Right atrium auricular region (tissue), 2 donors: ENCODE measurements at regions not wholly inside any gene's neighbourhood (a gene's known extent, or its start where the extent isn't known, plus 50 kb on each side); places are given as distances from the start of the nearest gene placed in this dataset.

Experiments
- DNase-seq: peaks from one replicate; pipeline ENCODE4 v3.0.0-alpha.2; 2019; ENCODE audit warnings: low spot score
- H3K27ac ChIP-seq, 2 donors: fragments of 200-600 bp; sonication (generic); 1 replicate in 1 of 2; 2 replicates in 1 of 2; pipeline ENCODE4 v1.5.1; 2016 to 2019
- H3K27me3 ChIP-seq, 2 donors: fragments of 200-600 bp; sonication (generic); one replicate each; pipeline versions ENCODE4 v1.5.1 to v1.6.0; 2017 to 2019
- H3K36me3 ChIP-seq: fragments of 200-600 bp; sonication (generic); one replicate; pipeline ENCODE4 v1.5.1; 2016
- H3K4me1 ChIP-seq, 2 donors: fragments of 200-600 bp; sonication (generic); one replicate each; pipeline versions ENCODE4 v1.5.1 to v1.6.0; 2017 to 2019
- H3K4me3 ChIP-seq, 2 donors: fragments of 200-600 bp; sonication (generic); 1 replicate in 1 of 2; 2 replicates in 1 of 2; pipeline ENCODE4 v1.5.1; 2017 to 2019; ENCODE audit warnings: mild to moderate bottlenecking in 1 of 2, moderate library complexity in 1 of 2
- H3K9me3 ChIP-seq, 2 donors: fragments of 200-600 bp; sonication (generic); one replicate each; pipeline ENCODE4 v1.5.1; 2019
- CTCF ChIP-seq, 2 donors: fragments of 200-600 bp; sonication (generic); IDR thresholded peaks; one replicate each; pipeline ENCODE4 v1.5.1; 2019; ENCODE audit warnings: antibody characterized with exemption in 2 of 2

- H3K4me3 ChIP-seq, result no peak overlapping the region
- H3K36me3 ChIP-seq, result no peaks in the 10 kb centered on the region
- no peak for TF ChIP-seq CTCF (IDR thresholded peaks at IDR 0.05)
- H3K27ac ChIP-seq, result no peak overlapping the region
- DNase-seq, result no peak
- H3K9me3 ChIP-seq, result no peaks in the 10 kb centered on the region
- no peaks in the 10 kb centered on the region for H3K4me1 ChIP-seq
- H3K27me3 ChIP-seq, result no peaks in the 10 kb centered on the region
Observed at GRCh38 chr5:155455791-155456514, 442.4 kb downstream of the KIF4B start.

DNA sequence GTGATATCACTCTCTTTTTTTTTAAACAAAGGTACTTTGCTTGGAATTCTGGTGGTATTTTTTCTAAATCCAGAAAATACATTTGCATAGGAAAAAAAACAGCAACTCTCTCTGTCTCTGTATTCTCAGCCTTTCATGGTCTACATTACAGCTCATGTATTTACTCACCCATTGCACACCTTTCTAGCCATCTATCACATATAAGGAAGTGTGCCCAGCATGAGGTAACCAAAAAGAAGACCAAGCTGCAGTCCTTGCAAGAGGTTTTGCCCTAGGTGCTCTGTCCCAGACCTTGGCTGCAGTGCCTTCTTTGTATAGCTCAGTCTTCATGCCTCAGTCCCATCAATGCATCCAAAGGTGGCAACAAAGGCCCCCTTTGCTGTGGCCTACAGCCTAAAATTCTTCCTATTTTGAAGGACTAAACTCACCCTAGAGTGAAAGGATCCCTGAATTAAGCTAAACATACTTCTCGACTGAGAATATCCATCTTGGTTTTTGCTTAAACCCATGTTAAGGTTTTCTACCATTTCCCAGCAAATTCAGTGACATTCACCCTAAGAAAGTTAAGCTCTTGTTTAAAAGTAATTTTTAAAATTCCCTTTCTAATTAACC lies 446.4 kb downstream of the KIF4B start:
- Histone ChIP-seq H3K27me3 (no peaks in the 10 kb centered on the region), H3K27ac (no peak overlapping the region), H3K4me1 (no peaks in the 10 kb centered on the region), H3K4me3 (no peak overlapping the region), H3K36me3 (no peaks in the 10 kb centered on the region), H3K9me3 (no peaks in the 10 kb centered on the region)
- no peak for DNase-seq
- TF ChIP-seq CTCF (IDR thresholded peaks at IDR 0.05), result no peak

- no peaks in the 10 kb centered on the region for H3K27me3 ChIP-seq
- DNase-seq, result no peak
- TF ChIP-seq CTCF (IDR thresholded peaks at IDR 0.05), result no peak
- H3K9me3 ChIP-seq, result no peaks in the 10 kb centered on the region
- H3K27ac ChIP-seq, result no peak overlapping the region
- no peak overlapping the region for H3K4me3 ChIP-seq
- no peaks in the 10 kb centered on the region for H3K4me1 ChIP-seq
- no peaks in the 10 kb centered on the region for H3K36me3 ChIP-seq
Observed at GRCh38 chr5:155460501-155460931, 447.0 kb downstream of the KIF4B start.

GRCh38 chr5:155461304-155461703 lies 447.7 kb downstream of the KIF4B start:
- Histone ChIP-seq H3K9me3 (no peaks in the 10 kb centered on the region), H3K36me3 (no peaks in the 10 kb centered on the region), H3K27ac (no peak overlapping the region), H3K27me3 (no peaks in the 10 kb centered on the region), H3K4me3 (no peak overlapping the region), H3K4me1 (no peaks in the 10 kb centered on the region)
- no peak for TF ChIP-seq CTCF (IDR thresholded peaks at IDR 0.05)
- no peak for DNase-seq

GRCh38 chr5:155466851-155467250 lies 453.3 kb downstream of the KIF4B start:
- Histone ChIP-seq H3K27me3 (no peaks in the 10 kb centered on the region), H3K9me3 (no peaks in the 10 kb centered on the region), H3K36me3 (no peaks in the 10 kb centered on the region), H3K4me3 (no peak overlapping the region), H3K4me1 (no peaks in the 10 kb centered on the region), H3K27ac (no peak overlapping the region)
- no peak for TF ChIP-seq CTCF (IDR thresholded peaks at IDR 0.05)
- no peak for DNase-seq
